GM19239 (cell line): ENCODE measurements at regions not wholly inside any gene's neighbourhood (a gene's known extent, or its start where the extent isn't known, plus 50 kb on each side); places are given as distances from the start of the nearest gene placed in this dataset.
"Not testable (repeated sequence)": the region's sequence is repeated elsewhere in the genome, so short reads cannot be mapped to it uniquely, and the experiment has no call there.

Source experiments
- DNase-seq: peaks from one replicate; pipeline ENCODE4 v3.0.0; 2011; ENCODE audit warnings: low spot score; ENCODE audit not compliant: insufficient read length
- FAIRE-seq: peaks from 2 replicates; lab custom pipeline; 2011; peaks lifted over from hg19 to GRCh38; lab: Jason Lieb, UNC

GRCh38 chr20:52016022-52016421, 175.6 kb downstream of the ZFP64 start:
- no peak for DNase-seq
- no peak for FAIRE-seq

GRCh38 chr20:52015155-52015554, 176.4 kb downstream of the ZFP64 start:
- DNase-seq, result no peak
- FAIRE-seq, result no peak

- FAIRE-seq (no peak), DNase-seq (no peak)
These were observed 179.5 kb downstream of the ZFP64 start for GRCh38 chr20:52012079-52012478.

GRCh38 chr20:52011093-52011492, 180.5 kb downstream of the ZFP64 start:
- no peak for DNase-seq
- FAIRE-seq, result no peak

- FAIRE-seq (no peak), DNase-seq (no peak)
These were observed 181.0 kb downstream of the ZFP64 start for GRCh38 chr20:52010541-52010940.

- FAIRE-seq, result no peak
These were observed 182.7 kb downstream of the ZFP64 start for GRCh38 chr20:52008874-52009273.

GRCh38 chr20:52004715-52005114, 186.9 kb downstream of the ZFP64 start:
- FAIRE-seq, result no peak
- no peak for DNase-seq

More at GRCh38 chr20:52008874-52009273, 182.7 kb downstream of the ZFP64 start:
- no peak for DNase-seq

GRCh38 chr20:52004018-52004417, 187.6 kb downstream of the ZFP64 start:
- DNase-seq, result no peak
- no peak for FAIRE-seq

GRCh38 chr20:52003415-52003814, 188.2 kb downstream of the ZFP64 start:
- DNase-seq, result no peak
- no peak for FAIRE-seq

- no peak for FAIRE-seq
- DNase-seq, result no peak
These were observed 189.4 kb downstream of the ZFP64 start for GRCh38 chr20:52001999-52002666.

- not testable (repeated sequence) for FAIRE-seq, DNase-seq
These were observed 194.2 kb downstream of the ZFP64 start for GRCh38 chr20:51997281-51997936.

- no peak for DNase-seq
- FAIRE-seq, result no peak
These were observed 193.2 kb upstream of the SALL4 start for GRCh38 chr20:51995551-51995951.

- DNase-seq (no peak), FAIRE-seq (no peak)
These were observed 192.6 kb upstream of the SALL4 start for GRCh38 chr20:51994751-51995417.

- DNase-seq (no peak), FAIRE-seq (no peak)
These were observed 185.5 kb upstream of the SALL4 start for GRCh38 chr20:51987812-51988211.

- DNase-seq, result no peak
- no peak for FAIRE-seq
These were observed 182.7 kb upstream of the SALL4 start for GRCh38 chr20:51985013-51985415.

GRCh38 chr20:51980277-51980676, 178.0 kb upstream of the SALL4 start:
- DNase-seq, result no peak
- no peak for FAIRE-seq

- FAIRE-seq (no peak), DNase-seq (no peak)
These were observed 176.9 kb upstream of the SALL4 start for GRCh38 chr20:51979226-51979625.

- DNase-seq, result no peak
- no peak for FAIRE-seq
These were observed 175.8 kb upstream of the SALL4 start for GRCh38 chr20:51978070-51978501.

GRCh38 chr20:51972056-51972455, 169.7 kb upstream of the SALL4 start:
- DNase-seq, result no peak
- FAIRE-seq, result no peak

GRCh38 chr20:51970858-51971257, 168.5 kb upstream of the SALL4 start:
- FAIRE-seq, result no peak

GRCh38 chr20:51969191-51969590, 166.9 kb upstream of the SALL4 start:
- no peak for FAIRE-seq
- no peak for DNase-seq

More at GRCh38 chr20:51970858-51971257, 168.5 kb upstream of the SALL4 start:
- DNase-seq, result no peak
